HG03354 (cell line): ENCODE measurements at regions not wholly inside any gene's neighbourhood (a gene's known extent, or its start where the extent isn't known, plus 50 kb on each side); places are given as distances from the start of the nearest gene placed in this dataset.
A peak's percentile ranks its signal among the peaks of the same experiment; 100 is the strongest.
"Not testable (repeated sequence)": the region's sequence is repeated elsewhere in the genome, so short reads cannot be mapped to it uniquely, and the experiment has no call there.

Experiments used
- ATAC-seq: cut with Tn5 transposase; IDR thresholded peaks from one replicate; pipeline ENCODE4 v1.9.1; 2021; ENCODE audit warnings: mild to moderate bottlenecking; ENCODE audit not compliant: unreplicated experiment, poor library complexity, severe bottlenecking

GRCh38 chr7:65193334-65194058, 180.2 kb upstream of the ZNF92 start:
- ATAC-seq, result not testable (repeated sequence)

GRCh38 chr7:65177041-65177440, 170.6 kb upstream of the ERV3-1 start:
- ATAC-seq, result not testable (repeated sequence)

GRCh38 chr7:65150105-65150504, 143.6 kb upstream of the ERV3-1 start:
- not testable (repeated sequence) for ATAC-seq

- ATAC-seq, result not testable (repeated sequence)
These were observed 139.8 kb upstream of the ERV3-1 start for GRCh38 chr7:65146118-65146914.

GRCh38 chr7:65145710-65146109, 139.2 kb upstream of the ERV3-1 start:
- not testable (repeated sequence) for ATAC-seq

GRCh38 chr7:65145008-65145407, 138.5 kb upstream of the ERV3-1 start:
- ATAC-seq, result not testable (repeated sequence)

GRCh38 chr7:65144557-65144956, 138.1 kb upstream of the ERV3-1 start:
- ATAC-seq, result not testable (repeated sequence)

- not testable (repeated sequence) for ATAC-seq
These were observed 137.6 kb upstream of the ERV3-1 start for GRCh38 chr7:65144119-65144518.

GRCh38 chr7:65141894-65142293, 135.4 kb upstream of the ERV3-1 start:
- not testable (repeated sequence) for ATAC-seq

GRCh38 chr7:65141405-65141778, 134.9 kb upstream of the ERV3-1 start:
- ATAC-seq, result not testable (repeated sequence)

- ATAC-seq, result not testable (repeated sequence)
These were observed 134.3 kb upstream of the ERV3-1 start for GRCh38 chr7:65140543-65141404.

GRCh38 chr7:65136850-65137249, 130.4 kb upstream of the ERV3-1 start:
- ATAC-seq, result not testable (repeated sequence)

GRCh38 chr7:65133087-65133486, 126.6 kb upstream of the ERV3-1 start:
- ATAC-seq, result peak; percentile 71

- not testable (repeated sequence) for ATAC-seq
These were observed 125.8 kb upstream of the ERV3-1 start for GRCh38 chr7:65132256-65132655.

- ATAC-seq, result not testable (repeated sequence)
These were observed 120.9 kb upstream of the ERV3-1 start for GRCh38 chr7:65127364-65127763.

- ATAC-seq, result not testable (repeated sequence)
These were observed 118.1 kb upstream of the ERV3-1 start for GRCh38 chr7:65124600-65124999.

- ATAC-seq, result not testable (repeated sequence)
These were observed 99.2 kb upstream of the ERV3-1 start for GRCh38 chr7:65105650-65106203.

- ATAC-seq, result not testable (repeated sequence)
These were observed 94.0 kb upstream of the ERV3-1 start for GRCh38 chr7:65100499-65100898.

GRCh38 chr7:65081669-65082055, 75.2 kb upstream of the ERV3-1 start:
- not testable (repeated sequence) for ATAC-seq
